ENCODE measurements at regions not wholly inside any gene's neighbourhood (a gene's known extent, or its start where the extent isn't known, plus 50 kb on each side); places are given as distances from the start of the nearest gene placed in this dataset.

- no peak overlapping the region for H3K4me3 ChIP-seq (ENCODE audit: control insufficient read depth, low read depth, low read length)
- DNase-seq (ENCODE audit: low read depth) = no peak
- no peak for TF ChIP-seq CTCF (IDR thresholded peaks at IDR 0.05; ENCODE audit: control insufficient read depth, insufficient read depth, low read depth, low read length, missing control alignments)
Measured at GRCh38 chr14:96663076-96663475, 134.1 kb upstream of the VRK1 start.

- no peak for TF ChIP-seq CTCF (IDR thresholded peaks at IDR 0.05; ENCODE audit: control insufficient read depth, insufficient read depth, low read depth, low read length, missing control alignments)
- no peak overlapping the region for H3K4me3 ChIP-seq (ENCODE audit: control insufficient read depth, low read depth, low read length)
- no peak for DNase-seq (ENCODE audit: low read depth)
Measured at GRCh38 chr14:96663491-96664067, 133.6 kb upstream of the VRK1 start.

GRCh38 chr14:96666088-96666487 lies 131.1 kb upstream of the VRK1 start:
- DNase-seq (ENCODE audit: low read depth) = no peak
- no peak overlapping the region for H3K4me3 ChIP-seq (ENCODE audit: control insufficient read depth, low read depth, low read length)
- TF ChIP-seq CTCF (IDR thresholded peaks at IDR 0.05; ENCODE audit: control insufficient read depth, insufficient read depth, low read depth, low read length, missing control alignments) = no peak

GRCh38 chr14:96670391-96670790 lies 126.8 kb upstream of the VRK1 start:
- no peak for DNase-seq (ENCODE audit: low read depth)
- TF ChIP-seq CTCF (IDR thresholded peaks at IDR 0.05; ENCODE audit: control insufficient read depth, insufficient read depth, low read depth, low read length, missing control alignments) = no peak
- H3K4me3 ChIP-seq (ENCODE audit: control insufficient read depth, low read depth, low read length) = no peak overlapping the region

GRCh38 chr14:96671218-96671617 lies 126.0 kb upstream of the VRK1 start:
- TF ChIP-seq CTCF (IDR thresholded peaks at IDR 0.05; ENCODE audit: control insufficient read depth, insufficient read depth, low read depth, low read length, missing control alignments) = no peak
- no peak for DNase-seq (ENCODE audit: low read depth)

GRCh38 chr14:96673706-96674105 lies 123.5 kb upstream of the VRK1 start:
- no peak for DNase-seq (ENCODE audit: low read depth)
- H3K4me3 ChIP-seq (ENCODE audit: control insufficient read depth, low read depth, low read length) = no peak overlapping the region
- no peak for TF ChIP-seq CTCF (IDR thresholded peaks at IDR 0.05; ENCODE audit: control insufficient read depth, insufficient read depth, low read depth, low read length, missing control alignments)

More at GRCh38 chr14:96671218-96671617, 126.0 kb upstream of the VRK1 start:
- no peak overlapping the region for H3K4me3 ChIP-seq (ENCODE audit: control insufficient read depth, low read depth, low read length)

- no peak for DNase-seq (ENCODE audit: low read depth)
- no peak overlapping the region for H3K4me3 ChIP-seq (ENCODE audit: control insufficient read depth, low read depth, low read length)
- TF ChIP-seq CTCF (IDR thresholded peaks at IDR 0.05; ENCODE audit: control insufficient read depth, insufficient read depth, low read depth, low read length, missing control alignments) = no peak
Measured at GRCh38 chr14:96674121-96674520, 123.1 kb upstream of the VRK1 start.

Measured in AG09309 (cell line).